HCT116 (cell line): ENCODE measurements at regions not wholly inside any gene's neighbourhood (a gene's known extent, or its start where the extent isn't known, plus 50 kb on each side); places are given as distances from the start of the nearest gene placed in this dataset.
"Not testable (repeated sequence)": the region's sequence is repeated elsewhere in the genome, so short reads cannot be mapped to it uniquely, and the experiment has no call there.

Experiments
- ATAC-seq: fragments of 200-7000 bp; cut with Tn5 transposase; 2 replicates; pipeline ENCODE4 v1.9.1; 2020; ENCODE audit warnings: mild to moderate bottlenecking, moderate library complexity
- BruUV-seq: library from RNA; stranded (reverse); fragments of 400-500 nt; replicated peaks from 2 replicates; lab custom pipeline; 2021; lab: Mats Ljungman, UMichigan
- CTCF ChIA-PET: fragments of 300-600 bp; sonication (Branson Sonifier 250); formaldehyde crosslinking; loops from one replicate; lab custom pipeline; 2021; ENCODE audit warnings: antibody characterized with exemption; lab: Charles Lee
- POLR2A ChIA-PET: fragments of 300-600, 350-600 bp; sonication (Branson Sonifier 250); formaldehyde crosslinking; loops from one replicate; lab custom pipeline; 2021; ENCODE audit warnings: antibody characterized with exemption; lab: Charles Lee
- RAD21 ChIA-PET, 2 experiments: fragments of 300-600 bp; sonication (Branson Sonifier 250); formaldehyde crosslinking; loops; one replicate each; lab custom pipeline; 2023; ENCODE audit warnings: low total read pairs in 2 of 2; ENCODE audit not compliant: uncharacterized antibody in 2 of 2, unreplicated experiment in 2 of 2, low non-redundant PET in 1 of 2; lab: Charles Lee
- DNase-seq: peaks from one replicate; pipeline ENCODE4 v3.0.0-alpha.2; 2010; ENCODE audit warnings: low read depth, low spot score
- H2AFZ ChIP-seq: fragments of 200-600 bp; shearing (Covaris generic), sonication (generic); 2 replicates; pipeline ENCODE4 v1.6.1; 2017; ENCODE audit warnings: low read depth, mixed run types, mixed read lengths, antibody characterized with exemption, low read length; ENCODE audit not compliant: poor library complexity, severe bottlenecking
- H3K27ac ChIP-seq: 2 replicates; pipeline ENCODE4 v1.5.1; 2012; ENCODE audit warnings: low read depth, low read length
- H3K27me3 ChIP-seq: fragments of 200-600 bp; sonication (generic); 2 replicates; pipeline ENCODE4 v1.6.1; 2016; ENCODE audit warnings: mixed run types, low read length, mixed read lengths; ENCODE audit not compliant: insufficient read depth
- H3K36me3 ChIP-seq, 2 experiments: fragments of 200-500 bp in 1 of 2; fragments of 200-600 bp in 1 of 2; sonication (Bioruptor generic) in 1 of 2; sonication (generic) in 1 of 2; 2 replicates each; pipeline versions ENCODE4 v1.5.1 to v1.6.1; 2014 to 2016; ENCODE audit warnings: low read length in 2 of 2, inconsistent platforms in 1 of 2, mixed read lengths in 1 of 2, mixed run types in 1 of 2; ENCODE audit not compliant: insufficient read depth in 2 of 2, control insufficient read depth in 1 of 2
- H3K4me1 ChIP-seq, 2 experiments: fragments of 200-600 bp in 1 of 2; sonication (generic) in 1 of 2; 2 replicates each; pipeline versions ENCODE4 v1.5.1 to v1.6.1; 2012 to 2017; ENCODE audit warnings: low read length in 2 of 2, inconsistent platforms in 1 of 2, mild to moderate bottlenecking in 1 of 2, mixed read lengths in 1 of 2, mixed run types in 1 of 2, moderate library complexity in 1 of 2; ENCODE audit not compliant: insufficient read depth in 2 of 2, control insufficient read depth in 1 of 2
- H3K4me2 ChIP-seq: fragments of 200-600 bp; sonication (generic); 2 replicates; pipeline ENCODE4 v1.6.1; 2017; ENCODE audit warnings: mixed run types, low read length, mixed read lengths
- H3K4me3 ChIP-seq, 2 experiments: fragments of 200-600 bp in 1 of 2; sonication (generic) in 1 of 2; replicated peaks in 1 of 2; 2 replicates each; pipeline ENCODE4 v1.5.1; 2011 to 2016; ENCODE audit warnings: low read length in 2 of 2, control low read depth in 1 of 2, low read depth in 1 of 2, mild to moderate bottlenecking in 1 of 2, mixed read lengths in 1 of 2, mixed run types in 1 of 2
- H3K79me2 ChIP-seq: fragments of 200-600 bp; sonication (generic); 2 replicates; pipeline ENCODE4 v1.6.1; 2017; ENCODE audit warnings: mild to moderate bottlenecking, mixed run types, low read length, moderate library complexity, mixed read lengths; ENCODE audit not compliant: insufficient read depth
- H3K9ac ChIP-seq: fragments of 200-600 bp; sonication (generic); 2 replicates; pipeline ENCODE4 v1.6.1; 2016; ENCODE audit warnings: low read length, mixed read lengths
- H3K9me2 ChIP-seq: fragments of 200-600 bp; sonication (generic), shearing (Covaris generic); 2 replicates; pipeline ENCODE4 v1.6.1; 2017; ENCODE audit warnings: mixed run types, mild to moderate bottlenecking, moderate library complexity; ENCODE audit not compliant: insufficient read depth
- H3K9me3 ChIP-seq, 2 experiments: fragments of 200-500 bp in 1 of 2; fragments of 200-600 bp in 1 of 2; sonication (Bioruptor generic) in 1 of 2; sonication (generic) in 1 of 2; 2 replicates each; pipeline ENCODE4 v1.6.1; 2014 to 2017; ENCODE audit warnings: low read length in 2 of 2, mixed read lengths in 2 of 2, inconsistent platforms in 1 of 2, low read depth in 1 of 2, mild to moderate bottlenecking in 1 of 2, mixed run types in 1 of 2, moderate library complexity in 1 of 2; ENCODE audit not compliant: control insufficient read depth in 1 of 2, insufficient read depth in 1 of 2
- H4K20me1 ChIP-seq: fragments of 200-600 bp; sonication (generic), shearing (Covaris generic); 2 replicates; pipeline ENCODE4 v1.6.1; 2017; ENCODE audit warnings: mixed run types, mild to moderate bottlenecking, moderate library complexity; ENCODE audit not compliant: insufficient read depth
- ATF3 ChIP-seq: IDR thresholded peaks from 2 replicates; pipeline ENCODE4 v1.6.1; 2012
- CBX3 ChIP-seq: IDR thresholded peaks from 2 replicates; pipeline ENCODE4 v1.6.1; 2012; ENCODE audit warnings: low read depth
- CEBPB ChIP-seq: IDR thresholded peaks from 2 replicates; pipeline ENCODE4 v1.6.1; 2012; ENCODE audit warnings: low read depth
- CTCF ChIP-seq, 3 experiments: fragments of 200-600 bp in 1 of 3; sonication (generic) in 1 of 3; IDR thresholded peaks in 2 of 3; conservative IDR thresholded peaks in 1 of 3; 2 replicates each; pipeline ENCODE4 v1.5.1; 2012 to 2017; ENCODE audit warnings: low read depth in 2 of 3, low read length in 2 of 3, antibody characterized with exemption in 1 of 3, borderline replicate concordance in 1 of 3, control low read depth in 1 of 3, mild to moderate bottlenecking in 1 of 3, mixed read lengths in 1 of 3, mixed run types in 1 of 3, moderate library complexity in 1 of 3; ENCODE audit not compliant: insufficient read depth in 1 of 3
- EGR1 ChIP-seq: IDR thresholded peaks from 2 replicates; pipeline ENCODE4 v1.6.1; 2012; ENCODE audit warnings: low read depth
- ELF1 ChIP-seq: IDR thresholded peaks from 2 replicates; pipeline ENCODE4 v1.6.1; 2012; ENCODE audit warnings: low read depth, borderline replicate concordance
- EZH2 ChIP-seq: fragments of 200-600 bp; sonication (generic); IDR thresholded peaks from 2 replicates; pipeline ENCODE4 v1.6.1; 2017; ENCODE audit warnings: antibody characterized with exemption, mixed run types
- EZH2phosphoT487 ChIP-seq: fragments of 200-600 bp; IDR thresholded peaks from 2 replicates; pipeline ENCODE4 v1.6.1; 2018; ENCODE audit warnings: antibody characterized with exemption, borderline replicate concordance
- MAX ChIP-seq: IDR thresholded peaks from 2 replicates; pipeline ENCODE4 v1.6.1; 2012
- POLR2A ChIP-seq: IDR thresholded peaks from 2 replicates; pipeline ENCODE4 v1.7.0; 2011; ENCODE audit warnings: borderline replicate concordance; ENCODE audit not compliant: insufficient read depth, insufficient read length; ENCODE audit errors: extremely low read depth
- POLR2AphosphoS5 ChIP-seq: IDR thresholded peaks from 2 replicates; pipeline ENCODE4 v1.6.1; 2011; ENCODE audit warnings: mild to moderate bottlenecking, low read depth, low read length, moderate library complexity
- RAD21 ChIP-seq: IDR thresholded peaks from 2 replicates; pipeline ENCODE4 v1.6.1; 2012; ENCODE audit warnings: low read depth, mild to moderate bottlenecking
- SIN3A ChIP-seq: IDR thresholded peaks from 2 replicates; pipeline ENCODE4 v1.6.1; 2012; ENCODE audit warnings: low read depth
- TCF7L2 ChIP-seq: IDR thresholded peaks from 2 replicates; pipeline ENCODE4 v1.7.0; 2011; ENCODE audit warnings: borderline replicate concordance, inconsistent platforms; ENCODE audit not compliant: insufficient read depth, insufficient read length; ENCODE audit errors: extremely low read depth
- YY1 ChIP-seq: IDR thresholded peaks from 2 replicates; pipeline ENCODE4 v1.6.1; 2011; ENCODE audit warnings: low read length, low read depth, moderate library complexity, mild to moderate bottlenecking; ENCODE audit not compliant: insufficient replicate concordance; ENCODE audit errors: extremely low read depth
- ZBTB33 ChIP-seq: IDR thresholded peaks from 2 replicates; pipeline ENCODE4 v1.6.1; 2011; ENCODE audit warnings: mild to moderate bottlenecking, low read length, moderate library complexity; ENCODE audit not compliant: insufficient replicate concordance; ENCODE audit errors: extremely low read depth
- ZFX ChIP-seq: fragments of 450-650 bp; IDR thresholded peaks from 2 replicates; pipeline ENCODE4 v1.6.1; 2017
- ZNF274 ChIP-seq: fragments of 200-500 bp; sonication (Bioruptor generic); IDR thresholded peaks from 2 replicates; pipeline ENCODE4 v1.6.1; 2014; ENCODE audit warnings: mild to moderate bottlenecking, low read depth, low read length, inconsistent platforms
- intact Hi-C: fragments of 100-400 bp; cut with micrococcal nuclease; formaldehyde crosslinking; loops from 2 replicates; pipeline ENCODE4 v1.10.0; 2022

GRCh38 chr15:63448266-63448665 lies 56.1 kb upstream of the USP3 start:
- H2AFZ ChIP-seq: no peak overlapping the region
- DNase-seq: no peak
- no peak overlapping the region for H3K27ac ChIP-seq
- H3K4me2 ChIP-seq: no peak overlapping the region
- no peak overlapping the region for H3K4me3 ChIP-seq
- 0 out of 2 replicates have a peak, but pooled peaks cover 6% of the 10 kb centered on the region for H3K27me3 ChIP-seq
- no peak for ATAC-seq
- H3K4me1 ChIP-seq: no peaks in the 10 kb centered on the region
- ChIA-PET POLR2A (no interaction called here), CTCF (no interaction called here), RAD21 (no interaction called here)
- no peaks in the 10 kb centered on the region for H3K9me2 ChIP-seq
- H3K9me3 ChIP-seq: no peaks in the 10 kb centered on the region
- no peaks in the 10 kb centered on the region for H3K36me3 ChIP-seq
- TF ChIP-seq MAX (no peak), ELF1 (no peak), EZH2 (no peak), ATF3 (no peak), CBX3 (no peak), ZNF274 (no peak), ZFX (no peak), POLR2AphosphoS5 (no peak), EGR1 (no peak), TCF7L2 (no peak), RAD21 (no peak), POLR2A (no peak), ZBTB33 (no peak), YY1 (no peak), EZH2phosphoT487 (no peak), CTCF (IDR thresholded peaks at IDR 0.05 in 2 of 3, conservative IDR thresholded peaks at IDR 0.05 in 1 of 3; ENCODE audit: borderline replicate concordance in 1 of 3, insufficient read depth in 1 of 3, low read depth in 2 of 3, low read length in 2 of 3) (no peak), SIN3A (no peak), CEBPB (no peak)
- H3K79me2 ChIP-seq: no peaks in the 10 kb centered on the region
- no TSS peak for BruUV-seq
- intact Hi-C loops: no loop called here
- no peak overlapping the region for H3K9ac ChIP-seq
- H4K20me1 ChIP-seq: no peaks in the 10 kb centered on the region

GRCh38 chr15:63448872-63449555 lies 55.4 kb upstream of the USP3 start:
- ATAC-seq, H3K27ac ChIP-seq, H4K20me1 ChIP-seq, H2AFZ ChIP-seq, H3K4me3 ChIP-seq, CTCF ChIA-PET, POLR2A ChIA-PET, H3K4me1 ChIP-seq, H3K9me2 ChIP-seq, RAD21 ChIA-PET, intact Hi-C loops, H3K9ac ChIP-seq, H3K9me3 ChIP-seq, BruUV-seq, H3K27me3 ChIP-seq, H3K79me2 ChIP-seq, DNase-seq, H3K36me3 ChIP-seq, H3K4me2 ChIP-seq: not testable (repeated sequence)
